ENCODE measurements at regions not wholly inside any gene's neighbourhood (a gene's known extent, or its start where the extent isn't known, plus 50 kb on each side); places are given as distances from the start of the nearest gene placed in this dataset.

- no peaks in the 10 kb centered on the region for H3K27me3 Mint-ChIP-seq (ENCODE audit: low read depth)
- H3K4me1 Mint-ChIP-seq (ENCODE audit: low read depth), result no peaks in the 10 kb centered on the region
- ChIA-PET CTCF (no interaction called here), POLR2A (no interaction called here)
- H3K9me3 Mint-ChIP-seq (ENCODE audit: insufficient read depth), result no peaks in the 10 kb centered on the region
- H3K36me3 Mint-ChIP-seq (ENCODE audit: low read depth), result no peaks in the 10 kb centered on the region
- ATAC-seq (no peak), DNase-seq (no peak)
- no peak overlapping the region for H3K4me3 Mint-ChIP-seq
- no peak overlapping the region for H3K27ac Mint-ChIP-seq
Observed at GRCh38 chr1:14529475-14529874, 69.0 kb upstream of the KAZN start.

- POLR2A ChIA-PET, result no interaction called here
- Mint-ChIP-seq H3K4me1 (ENCODE audit: low read depth) (no peaks in the 10 kb centered on the region), H3K27me3 (ENCODE audit: low read depth) (no peaks in the 10 kb centered on the region), H3K4me3 (no peak overlapping the region), H3K9me3 (ENCODE audit: insufficient read depth) (no peaks in the 10 kb centered on the region), H3K36me3 (ENCODE audit: low read depth) (no peaks in the 10 kb centered on the region), H3K27ac (no peak overlapping the region)
- no peak for DNase-seq
- no peak for ATAC-seq
- CTCF ChIA-PET, result no interaction called here
Observed at GRCh38 chr1:14531519-14531918, 67.0 kb upstream of the KAZN start.

GRCh38 chr1:14535619-14536355 lies 62.7 kb upstream of the KAZN start:
- H3K9me3 Mint-ChIP-seq (ENCODE audit: insufficient read depth), result no peaks in the 10 kb centered on the region
- H3K4me3 Mint-ChIP-seq, result no peak overlapping the region
- H3K4me1 Mint-ChIP-seq (ENCODE audit: low read depth), result no peaks in the 10 kb centered on the region
- no peaks in the 10 kb centered on the region for H3K36me3 Mint-ChIP-seq (ENCODE audit: low read depth)
- ChIA-PET POLR2A (no interaction called here), CTCF (no interaction called here)
- DNase-seq (no peak), ATAC-seq (no peak)
- H3K27ac Mint-ChIP-seq, result no peak overlapping the region
- no peaks in the 10 kb centered on the region for H3K27me3 Mint-ChIP-seq (ENCODE audit: low read depth)

GRCh38 chr1:14538335-14538734 lies 60.1 kb upstream of the KAZN start:
- no peaks in the 10 kb centered on the region for H3K4me1 Mint-ChIP-seq (ENCODE audit: low read depth)
- DNase-seq (no peak), ATAC-seq (no peak)
- ChIA-PET POLR2A (no interaction called here), CTCF (no interaction called here)
- H3K27ac Mint-ChIP-seq, result no peak overlapping the region
- no peaks in the 10 kb centered on the region for H3K27me3 Mint-ChIP-seq (ENCODE audit: low read depth)
- no peak overlapping the region for H3K4me3 Mint-ChIP-seq
- H3K36me3 Mint-ChIP-seq (ENCODE audit: low read depth), result no peaks in the 10 kb centered on the region
- no peaks in the 10 kb centered on the region for H3K9me3 Mint-ChIP-seq (ENCODE audit: insufficient read depth)

GRCh38 chr1:14539309-14539708 lies 59.2 kb upstream of the KAZN start:
- Mint-ChIP-seq H3K36me3 (ENCODE audit: low read depth) (no peaks in the 10 kb centered on the region), H3K9me3 (ENCODE audit: insufficient read depth) (no peaks in the 10 kb centered on the region), H3K27ac (no peak overlapping the region), H3K4me3 (no peak overlapping the region), H3K27me3 (ENCODE audit: low read depth) (no peaks in the 10 kb centered on the region), H3K4me1 (ENCODE audit: low read depth) (no peaks in the 10 kb centered on the region)
- no peak for ATAC-seq
- ChIA-PET POLR2A (no interaction called here), CTCF (interaction anchor here (0.7 kb wide), 1 partner anchor 18 kb away, joined by 3 read pairs; no protein-coding TSS in a partner anchor)
- DNase-seq, result no peak

GRCh38 chr1:14539953-14540563 lies 58.4 kb upstream of the KAZN start:
- ChIA-PET CTCF (interaction anchor here (0.7 kb wide), 1 partner anchor 18 kb away, joined by 3 read pairs; no protein-coding TSS in a partner anchor), POLR2A (no interaction called here)
- ATAC-seq, result no peak
- Mint-ChIP-seq H3K9me3 (ENCODE audit: insufficient read depth) (no peaks in the 10 kb centered on the region), H3K36me3 (ENCODE audit: low read depth) (no peaks in the 10 kb centered on the region), H3K4me3 (no peak overlapping the region), H3K4me1 (ENCODE audit: low read depth) (no peaks in the 10 kb centered on the region), H3K27me3 (ENCODE audit: low read depth) (no peaks in the 10 kb centered on the region), H3K27ac (no peak overlapping the region)
- DNase-seq, result no peak

GRCh38 chr1:14541348-14541747 lies 57.1 kb upstream of the KAZN start:
- H3K9me3 Mint-ChIP-seq (ENCODE audit: insufficient read depth), result no peaks in the 10 kb centered on the region
- no peak overlapping the region for H3K27ac Mint-ChIP-seq
- ATAC-seq (no peak), DNase-seq (no peak)
- no peaks in the 10 kb centered on the region for H3K4me1 Mint-ChIP-seq (ENCODE audit: low read depth)
- no peaks in the 10 kb centered on the region for H3K36me3 Mint-ChIP-seq (ENCODE audit: low read depth)
- H3K27me3 Mint-ChIP-seq (ENCODE audit: low read depth), result no peaks in the 10 kb centered on the region
- CTCF ChIA-PET, result no interaction called here
- POLR2A ChIA-PET, result no interaction called here
- no peak overlapping the region for H3K4me3 Mint-ChIP-seq

- POLR2A ChIA-PET, result no interaction called here
- H3K27ac Mint-ChIP-seq, result no peak overlapping the region
- no peaks in the 10 kb centered on the region for H3K4me1 Mint-ChIP-seq (ENCODE audit: low read depth)
- H3K36me3 Mint-ChIP-seq (ENCODE audit: low read depth), result no peaks in the 10 kb centered on the region
- ATAC-seq (no peak), DNase-seq (no peak)
- no peaks in the 10 kb centered on the region for H3K9me3 Mint-ChIP-seq (ENCODE audit: insufficient read depth)
- CTCF ChIA-PET, result no interaction called here
- H3K27me3 Mint-ChIP-seq (ENCODE audit: low read depth), result no peaks in the 10 kb centered on the region
- H3K4me3 Mint-ChIP-seq, result no peak overlapping the region
Observed at GRCh38 chr1:14543191-14543840, 55.2 kb upstream of the KAZN start.

- no peak overlapping the region for H3K27ac Mint-ChIP-seq
- H3K4me1 Mint-ChIP-seq (ENCODE audit: low read depth), result no peaks in the 10 kb centered on the region
- POLR2A ChIA-PET, result no interaction called here
- ATAC-seq (no peak), DNase-seq (no peak)
- H3K9me3 Mint-ChIP-seq (ENCODE audit: insufficient read depth), result no peaks in the 10 kb centered on the region
- H3K36me3 Mint-ChIP-seq (ENCODE audit: low read depth), result no peaks in the 10 kb centered on the region
- CTCF ChIA-PET, result no interaction called here
- H3K4me3 Mint-ChIP-seq, result no peak overlapping the region
- no peaks in the 10 kb centered on the region for H3K27me3 Mint-ChIP-seq (ENCODE audit: low read depth)
Observed at GRCh38 chr1:14544319-14544718, 54.2 kb upstream of the KAZN start.

- DNase-seq (no peak), ATAC-seq (no peak)
- Mint-ChIP-seq H3K27ac (no peak overlapping the region), H3K9me3 (ENCODE audit: insufficient read depth) (no peaks in the 10 kb centered on the region), H3K27me3 (ENCODE audit: low read depth) (no peaks in the 10 kb centered on the region), H3K36me3 (ENCODE audit: low read depth) (no peaks in the 10 kb centered on the region), H3K4me3 (no peak overlapping the region), H3K4me1 (ENCODE audit: low read depth) (no peaks in the 10 kb centered on the region)
- ChIA-PET POLR2A (no interaction called here), CTCF (no interaction called here)
Observed at GRCh38 chr1:14545422-14546025, 53.0 kb upstream of the KAZN start.

GRCh38 chr1:14546416-14546815 lies 52.1 kb upstream of the KAZN start:
- Mint-ChIP-seq H3K27ac (no peak overlapping the region), H3K27me3 (ENCODE audit: low read depth) (no peaks in the 10 kb centered on the region), H3K4me3 (no peak overlapping the region), H3K9me3 (ENCODE audit: insufficient read depth) (no peaks in the 10 kb centered on the region), H3K36me3 (ENCODE audit: low read depth) (no peaks in the 10 kb centered on the region), H3K4me1 (ENCODE audit: low read depth) (no peaks in the 10 kb centered on the region)
- DNase-seq (no peak), ATAC-seq (no peak)
- CTCF ChIA-PET, result no interaction called here
- POLR2A ChIA-PET, result no interaction called here

Measured in activated CD8-positive, alpha-beta T cell treated with anti-CD3 and anti-CD28 coated beads, Interleukin-2, amount 10 ng/mL, durations not matched to agents 7 days and 5 days (primary cell).